ENCODE measurements at regions not wholly inside any gene's neighbourhood (a gene's known extent, or its start where the extent isn't known, plus 50 kb on each side); places are given as distances from the start of the nearest gene placed in this dataset.

GRCh38 chr12:42766754-42767153 lies 177.2 kb upstream of the PRICKLE1 start:
- H3K4me3 ChIP-seq (ENCODE audit: low read depth, low read length), result no peak overlapping the region
- TF ChIP-seq CTCF (IDR thresholded peaks at IDR 0.05; ENCODE audit: low read depth, low read length) (no peak), MYC (IDR thresholded peaks at IDR 0.05; ENCODE audit: low read depth, low read length) (no peak), POLR2A (IDR thresholded peaks at IDR 0.05; ENCODE audit: extremely low read depth, insufficient read length) (no peak), MAX (IDR thresholded peaks at IDR 0.05; ENCODE audit: low read depth, low read length) (no peak)
- DNase-seq (ENCODE audit: low read depth), result no peak

GRCh38 chr12:42766026-42766425 lies 176.5 kb upstream of the PRICKLE1 start:
- H3K4me3 ChIP-seq (ENCODE audit: low read depth, low read length), result no peak overlapping the region
- TF ChIP-seq POLR2A (IDR thresholded peaks at IDR 0.05; ENCODE audit: extremely low read depth, insufficient read length) (no peak), MYC (IDR thresholded peaks at IDR 0.05; ENCODE audit: low read depth, low read length) (no peak), MAX (IDR thresholded peaks at IDR 0.05; ENCODE audit: low read depth, low read length) (no peak), CTCF (IDR thresholded peaks at IDR 0.05; ENCODE audit: low read depth, low read length) (no peak)

GRCh38 chr12:42763682-42764081 lies 174.1 kb upstream of the PRICKLE1 start:
- no peak for DNase-seq (ENCODE audit: low read depth)
- TF ChIP-seq MAX (IDR thresholded peaks at IDR 0.05; ENCODE audit: low read depth, low read length) (no peak), CTCF (IDR thresholded peaks at IDR 0.05; ENCODE audit: low read depth, low read length) (no peak), POLR2A (IDR thresholded peaks at IDR 0.05; ENCODE audit: extremely low read depth, insufficient read length) (no peak), MYC (IDR thresholded peaks at IDR 0.05; ENCODE audit: low read depth, low read length) (no peak)
- H3K4me3 ChIP-seq (ENCODE audit: low read depth, low read length), result no peak overlapping the region

More at GRCh38 chr12:42766026-42766425, 176.5 kb upstream of the PRICKLE1 start:
- DNase-seq (ENCODE audit: low read depth), result no peak

- no peak for DNase-seq (ENCODE audit: low read depth)
- TF ChIP-seq POLR2A (IDR thresholded peaks at IDR 0.05; ENCODE audit: extremely low read depth, insufficient read length) (no peak), CTCF (IDR thresholded peaks at IDR 0.05; ENCODE audit: low read depth, low read length) (no peak), MYC (IDR thresholded peaks at IDR 0.05; ENCODE audit: low read depth, low read length) (no peak), MAX (IDR thresholded peaks at IDR 0.05; ENCODE audit: low read depth, low read length) (no peak)
- H3K4me3 ChIP-seq (ENCODE audit: low read depth, low read length), result no peak overlapping the region
Observed at GRCh38 chr12:42762395-42762925, 172.9 kb upstream of the PRICKLE1 start.

- H3K4me3 ChIP-seq (ENCODE audit: low read depth, low read length), result no peak overlapping the region
- TF ChIP-seq MAX (IDR thresholded peaks at IDR 0.05; ENCODE audit: low read depth, low read length) (no peak), MYC (IDR thresholded peaks at IDR 0.05; ENCODE audit: low read depth, low read length) (no peak), POLR2A (IDR thresholded peaks at IDR 0.05; ENCODE audit: extremely low read depth, insufficient read length) (no peak), CTCF (IDR thresholded peaks at IDR 0.05; ENCODE audit: low read depth, low read length) (no peak)
- no peak for DNase-seq (ENCODE audit: low read depth)
Observed at GRCh38 chr12:42761601-42762350, 172.2 kb upstream of the PRICKLE1 start.
